SK-N-SH (cell line): ENCODE measurements at regions not wholly inside any gene's neighbourhood (a gene's known extent, or its start where the extent isn't known, plus 50 kb on each side); places are given as distances from the start of the nearest gene placed in this dataset.

ENCODE experiments used
- CTCF ChIA-PET: fragments of 300-600, 350-600 bp; formaldehyde crosslinking; extraction: SDS; loops from one replicate; lab custom pipeline; 2021; lab: Yijun Ruan, JAX
- POLR2A ChIA-PET: fragments of 350-600 bp; sonication (Branson Sonifier 250); formaldehyde crosslinking; extraction: SDS; loops from one replicate; lab custom pipeline; 2020; ENCODE audit warnings: antibody characterized with exemption, inconsistent platforms; lab: Yijun Ruan, JAX
- DNase-seq: peaks from one replicate; pipeline ENCODE4 v3.0.0; 2012
- H2AFZ ChIP-seq: fragments of 200-600 bp; sonication (generic); 2 replicates; pipeline ENCODE4 v1.8.1; 2016; ENCODE audit warnings: antibody characterized with exemption, mild to moderate bottlenecking, low read depth
- H3F3A ChIP-seq: fragments of 200-600 bp; sonication (generic); replicated peaks from 2 replicates; pipeline ENCODE3; 2016; ENCODE audit warnings: antibody characterized with exemption, mild to moderate bottlenecking; ENCODE audit not compliant: insufficient read depth
- H3K27ac ChIP-seq, 2 experiments: fragments of 200-500 bp in 1 of 2; fragments of 200-600 bp in 1 of 2; sonication (Bioruptor generic) in 1 of 2; sonication (generic), shearing (Covaris generic) in 1 of 2; 2 replicates each; pipeline versions ENCODE4 v1.5.1 to v1.6.1; 2014 to 2016; ENCODE audit warnings: low read depth in 2 of 2, inconsistent platforms in 1 of 2, low read length in 1 of 2, mild to moderate bottlenecking in 1 of 2, mixed read lengths in 1 of 2
- H3K27me3 ChIP-seq: fragments of 200-600 bp; sonication (generic), shearing (Covaris generic); 2 replicates; pipeline ENCODE4 v1.6.1; 2016; ENCODE audit warnings: mixed run types; ENCODE audit not compliant: insufficient read depth
- H3K36me3 ChIP-seq, 2 experiments: fragments of 200-500 bp in 1 of 2; fragments of 200-600 bp in 1 of 2; sonication (Bioruptor generic) in 1 of 2; sonication (generic) in 1 of 2; replicated peaks in 1 of 2; 2 replicates each; pipeline versions ENCODE3 to v1.5.1; 2014 to 2016; ENCODE audit warnings: low read length in 1 of 2, mild to moderate bottlenecking in 1 of 2; ENCODE audit not compliant: insufficient read depth in 2 of 2, control insufficient read depth in 1 of 2
- H3K4me1 ChIP-seq, 2 experiments: fragments of 200-500 bp in 1 of 2; fragments of 200-600 bp in 1 of 2; sonication (Bioruptor generic) in 1 of 2; sonication (generic), shearing (Covaris generic) in 1 of 2; 2 replicates each; pipeline versions ENCODE4 v1.5.1 to v1.6.1; 2014 to 2016; ENCODE audit warnings: low read depth in 1 of 2, low read length in 1 of 2, mixed run types in 1 of 2; ENCODE audit not compliant: insufficient read depth in 2 of 2, control insufficient read depth in 1 of 2
- H3K4me2 ChIP-seq: fragments of 200-600 bp; sonication (generic), shearing (Covaris generic); 2 replicates; pipeline ENCODE4 v1.6.1; 2017; ENCODE audit warnings: mixed run types
- H3K4me3 ChIP-seq, 2 experiments: fragments of 200-500 bp in 1 of 2; fragments of 200-600 bp in 1 of 2; sonication (Bioruptor generic) in 1 of 2; sonication (generic), shearing (Covaris generic) in 1 of 2; 2 replicates each; pipeline versions ENCODE4 v1.5.1 to v1.8.1; 2014 to 2016; ENCODE audit warnings: low read depth in 2 of 2, inconsistent platforms in 1 of 2, low read length in 1 of 2, mild to moderate bottlenecking in 1 of 2, mixed read lengths in 1 of 2, moderate library complexity in 1 of 2
- H3K79me2 ChIP-seq: fragments of 200-600 bp; sonication (generic); 2 replicates; pipeline ENCODE4 v1.8.1; 2017; ENCODE audit warnings: mild to moderate bottlenecking; ENCODE audit not compliant: insufficient read depth
- H3K9ac ChIP-seq: fragments of 200-600 bp; sonication (generic); 2 replicates; pipeline ENCODE4 v1.6.1; 2017; ENCODE audit warnings: mixed run types
- H3K9me2 ChIP-seq: fragments of 200-600 bp; sonication (generic); 2 replicates; pipeline ENCODE4 v1.6.1; 2017; ENCODE audit warnings: mixed run types
- H3K9me3 ChIP-seq: fragments of 200-600 bp; sonication (generic); 2 replicates; pipeline ENCODE4 v1.6.1; 2017; ENCODE audit warnings: mixed run types, mild to moderate bottlenecking, moderate library complexity
- H4K20me1 ChIP-seq: fragments of 200-600 bp; sonication (generic); 2 replicates; pipeline ENCODE4 v1.6.1; 2017; ENCODE audit warnings: mild to moderate bottlenecking, mixed run types; ENCODE audit not compliant: insufficient read depth
- FOXM1 ChIP-seq: IDR thresholded peaks from 2 replicates; pipeline ENCODE4 v1.4.0; 2012; ENCODE audit warnings: low read depth, mild to moderate bottlenecking
- GATA2 ChIP-seq: sonication (generic); formaldehyde crosslinking; IDR thresholded peaks from 2 replicates; pipeline ENCODE4 v1.5.0; 2020; ENCODE audit warnings: mild to moderate bottlenecking, missing genetic modification reagents
- MXI1 ChIP-seq: IDR thresholded peaks from 2 replicates; pipeline ENCODE4 v1.6.1; 2012; ENCODE audit warnings: mild to moderate bottlenecking, low read depth, low read length, improper control_type of control experiment
- POLR2AphosphoS5 ChIP-seq: IDR thresholded peaks from 2 replicates; pipeline ENCODE4 v1.6.1; 2012; ENCODE audit warnings: low read depth, low read length
- RAD21 ChIP-seq: IDR thresholded peaks from 2 replicates; pipeline ENCODE4 v1.6.1; 2012; ENCODE audit warnings: mild to moderate bottlenecking, low read length
- RFX5 ChIP-seq: IDR thresholded peaks from 2 replicates; pipeline ENCODE4 v1.6.1; 2012; ENCODE audit warnings: mild to moderate bottlenecking, improper control_type of control experiment, low read length
- RXRA ChIP-seq: IDR thresholded peaks from 2 replicates; pipeline ENCODE4 v1.4.0; 2012; ENCODE audit warnings: low read depth, mild to moderate bottlenecking, borderline replicate concordance
- SIN3A ChIP-seq: IDR thresholded peaks from 2 replicates; pipeline ENCODE4 v1.6.1; 2012; ENCODE audit warnings: low read depth, mild to moderate bottlenecking, low read length, moderate library complexity, borderline replicate concordance
- SMC3 ChIP-seq: IDR thresholded peaks from 2 replicates; pipeline ENCODE4 v1.6.1; 2012; ENCODE audit warnings: low read depth, low read length, improper control_type of control experiment
- TCF12 ChIP-seq: IDR thresholded peaks from 2 replicates; pipeline ENCODE4 v1.4.0; 2012
- YY1 ChIP-seq: IDR thresholded peaks from 2 replicates; pipeline ENCODE4 v1.4.0; 2012; ENCODE audit warnings: low read depth, mild to moderate bottlenecking
- WGBS: methylation state at CpG from one replicate; pipeline ENCODE4 v1.1.6; 2017; ENCODE audit warnings: low lambda C conversion rate; 5-methylcytosine and 5-hydroxymethylcytosine counted together
- TF ChIP-seq, protein P1 (sequence below): IDR thresholded peaks from 2 replicates; pipeline ENCODE4 v1.4.0; 2012; ENCODE audit warnings: low read depth
- TF ChIP-seq, protein P2 (sequence below): IDR thresholded peaks from 2 replicates; pipeline ENCODE4 v1.4.0; 2012; ENCODE audit warnings: low read depth, borderline replicate concordance
- TF ChIP-seq, protein P3 (sequence below): fragments of 150-350 bp; IDR thresholded peaks from 2 replicates; pipeline ENCODE4 v1.6.1; 2016; ENCODE audit warnings: mild to moderate bottlenecking, low read depth, low read length
- TF ChIP-seq, protein P4 (sequence below): fragments of 200-600 bp; sonication (generic); IDR thresholded peaks from 2 replicates; pipeline ENCODE4 v1.6.1; 2017; ENCODE audit warnings: antibody characterized with exemption, mild to moderate bottlenecking, moderate library complexity
- TF ChIP-seq, protein P5 (sequence below): IDR thresholded peaks from 2 replicates; pipeline ENCODE4 v1.4.0; 2012; ENCODE audit warnings: low read depth, borderline replicate concordance

DNA sequence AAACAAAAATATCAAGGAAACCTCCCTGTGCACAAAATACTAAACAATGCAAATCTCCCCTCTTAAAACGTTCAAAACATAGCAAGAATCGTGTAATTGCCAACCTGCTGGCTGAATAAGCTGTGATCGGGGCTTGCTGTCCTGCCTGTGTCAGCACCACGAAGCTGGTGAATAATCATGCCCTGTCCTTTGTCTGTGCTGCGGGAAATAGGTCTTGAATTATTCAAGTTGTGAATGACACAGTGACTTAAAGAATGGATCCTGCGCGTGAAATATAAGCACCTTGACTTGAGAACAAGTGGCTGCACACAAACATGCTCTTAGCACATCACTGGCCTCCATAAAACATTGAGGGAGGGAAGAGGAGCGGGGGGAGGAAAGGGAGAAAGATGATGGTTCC is 130.2 kb downstream of the OAT start:
- no peak for DNase-seq
- H4K20me1 ChIP-seq: no peaks in the 10 kb centered on the region
- no peaks in the 10 kb centered on the region for H3K9me3 ChIP-seq
- H2AFZ ChIP-seq: no peak overlapping the region
- no peaks in the 10 kb centered on the region for H3F3A ChIP-seq
- TF ChIP-seq, protein P1, sequence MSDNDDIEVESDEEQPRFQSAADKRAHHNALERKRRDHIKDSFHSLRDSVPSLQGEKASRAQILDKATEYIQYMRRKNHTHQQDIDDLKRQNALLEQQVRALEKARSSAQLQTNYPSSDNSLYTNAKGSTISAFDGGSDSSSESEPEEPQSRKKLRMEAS: no peak
- no peak for TF ChIP-seq SMC3
- TF ChIP-seq SIN3A: no peak
- TF ChIP-seq RFX5: no peak
- TF ChIP-seq TCF12: no peak
- TF ChIP-seq POLR2AphosphoS5: no peak
- TF ChIP-seq, protein P2, sequence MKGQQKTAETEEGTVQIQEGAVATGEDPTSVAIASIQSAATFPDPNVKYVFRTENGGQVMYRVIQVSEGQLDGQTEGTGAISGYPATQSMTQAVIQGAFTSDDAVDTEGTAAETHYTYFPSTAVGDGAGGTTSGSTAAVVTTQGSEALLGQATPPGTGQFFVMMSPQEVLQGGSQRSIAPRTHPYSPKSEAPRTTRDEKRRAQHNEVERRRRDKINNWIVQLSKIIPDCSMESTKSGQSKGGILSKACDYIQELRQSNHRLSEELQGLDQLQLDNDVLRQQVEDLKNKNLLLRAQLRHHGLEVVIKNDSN: no peak
- TF ChIP-seq RXRA: no peak
- no peak for TF ChIP-seq YY1
- TF ChIP-seq, protein P3, sequence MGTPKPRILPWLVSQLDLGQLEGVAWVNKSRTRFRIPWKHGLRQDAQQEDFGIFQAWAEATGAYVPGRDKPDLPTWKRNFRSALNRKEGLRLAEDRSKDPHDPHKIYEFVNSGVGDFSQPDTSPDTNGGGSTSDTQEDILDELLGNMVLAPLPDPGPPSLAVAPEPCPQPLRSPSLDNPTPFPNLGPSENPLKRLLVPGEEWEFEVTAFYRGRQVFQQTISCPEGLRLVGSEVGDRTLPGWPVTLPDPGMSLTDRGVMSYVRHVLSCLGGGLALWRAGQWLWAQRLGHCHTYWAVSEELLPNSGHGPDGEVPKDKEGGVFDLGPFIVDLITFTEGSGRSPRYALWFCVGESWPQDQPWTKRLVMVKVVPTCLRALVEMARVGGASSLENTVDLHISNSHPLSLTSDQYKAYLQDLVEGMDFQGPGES: no peak
- TF ChIP-seq, protein P4, sequence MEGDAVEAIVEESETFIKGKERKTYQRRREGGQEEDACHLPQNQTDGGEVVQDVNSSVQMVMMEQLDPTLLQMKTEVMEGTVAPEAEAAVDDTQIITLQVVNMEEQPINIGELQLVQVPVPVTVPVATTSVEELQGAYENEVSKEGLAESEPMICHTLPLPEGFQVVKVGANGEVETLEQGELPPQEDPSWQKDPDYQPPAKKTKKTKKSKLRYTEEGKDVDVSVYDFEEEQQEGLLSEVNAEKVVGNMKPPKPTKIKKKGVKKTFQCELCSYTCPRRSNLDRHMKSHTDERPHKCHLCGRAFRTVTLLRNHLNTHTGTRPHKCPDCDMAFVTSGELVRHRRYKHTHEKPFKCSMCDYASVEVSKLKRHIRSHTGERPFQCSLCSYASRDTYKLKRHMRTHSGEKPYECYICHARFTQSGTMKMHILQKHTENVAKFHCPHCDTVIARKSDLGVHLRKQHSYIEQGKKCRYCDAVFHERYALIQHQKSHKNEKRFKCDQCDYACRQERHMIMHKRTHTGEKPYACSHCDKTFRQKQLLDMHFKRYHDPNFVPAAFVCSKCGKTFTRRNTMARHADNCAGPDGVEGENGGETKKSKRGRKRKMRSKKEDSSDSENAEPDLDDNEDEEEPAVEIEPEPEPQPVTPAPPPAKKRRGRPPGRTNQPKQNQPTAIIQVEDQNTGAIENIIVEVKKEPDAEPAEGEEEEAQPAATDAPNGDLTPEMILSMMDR: no peak
- no peak for TF ChIP-seq RAD21
- no peak for TF ChIP-seq GATA2 (CRISPR knock-in tag)
- TF ChIP-seq FOXM1: no peak
- TF ChIP-seq, protein P5, sequence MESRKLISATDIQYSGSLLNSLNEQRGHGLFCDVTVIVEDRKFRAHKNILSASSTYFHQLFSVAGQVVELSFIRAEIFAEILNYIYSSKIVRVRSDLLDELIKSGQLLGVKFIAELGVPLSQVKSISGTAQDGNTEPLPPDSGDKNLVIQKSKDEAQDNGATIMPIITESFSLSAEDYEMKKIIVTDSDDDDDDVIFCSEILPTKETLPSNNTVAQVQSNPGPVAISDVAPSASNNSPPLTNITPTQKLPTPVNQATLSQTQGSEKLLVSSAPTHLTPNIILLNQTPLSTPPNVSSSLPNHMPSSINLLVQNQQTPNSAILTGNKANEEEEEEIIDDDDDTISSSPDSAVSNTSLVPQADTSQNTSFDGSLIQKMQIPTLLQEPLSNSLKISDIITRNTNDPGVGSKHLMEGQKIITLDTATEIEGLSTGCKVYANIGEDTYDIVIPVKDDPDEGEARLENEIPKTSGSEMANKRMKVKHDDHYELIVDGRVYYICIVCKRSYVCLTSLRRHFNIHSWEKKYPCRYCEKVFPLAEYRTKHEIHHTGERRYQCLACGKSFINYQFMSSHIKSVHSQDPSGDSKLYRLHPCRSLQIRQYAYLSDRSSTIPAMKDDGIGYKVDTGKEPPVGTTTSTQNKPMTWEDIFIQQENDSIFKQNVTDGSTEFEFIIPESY: no peak
- TF ChIP-seq MXI1: no peak
- no peak overlapping the region for H3K27ac ChIP-seq
- H3K9ac ChIP-seq: no peak overlapping the region
- no peak overlapping the region for H3K4me3 ChIP-seq
- H3K4me2 ChIP-seq: no peak overlapping the region
- H3K79me2 ChIP-seq: no peaks in the 10 kb centered on the region
- ChIA-PET CTCF (interaction anchor here (1.2 to 1.5 kb wide), 2 partner anchors 100 to 294 kb away, joined by 3 to 6 read pairs; no protein-coding TSS in a partner anchor), POLR2A (no interaction called here)
- no peaks in the 10 kb centered on the region for H3K27me3 ChIP-seq
- no peaks in the 10 kb centered on the region for H3K9me2 ChIP-seq
- no peaks in the 10 kb centered on the region for H3K36me3 ChIP-seq
- H3K4me1 ChIP-seq: peaks cover 0 to 15% of the 10 kb centered on the region in 2 experiments; a peak in 2 of 4 replicates
- WGBS: 45% methylated on average over 8 of the region's 8 CpGs
